H7 (cell line): ENCODE measurements at regions not wholly inside any gene's neighbourhood (a gene's known extent, or its start where the extent isn't known, plus 50 kb on each side); places are given as distances from the start of the nearest gene placed in this dataset.
A peak's percentile ranks its signal among the peaks of the same experiment; 100 is the strongest.
"Not testable (repeated sequence)": the region's sequence is repeated elsewhere in the genome, so short reads cannot be mapped to it uniquely, and the experiment has no call there.

Experiments
- DNase-seq: peaks from one replicate; pipeline ENCODE4 v3.0.0; 2012
- H3K27me3 ChIP-seq: 2 replicates; pipeline ENCODE4 v1.6.0; 2011; ENCODE audit warnings: mild to moderate bottlenecking, low read length; ENCODE audit not compliant: control insufficient read depth, insufficient read depth
- H3K36me3 ChIP-seq: replicated peaks from 2 replicates; pipeline ENCODE4 v1.5.1; 2011; ENCODE audit warnings: low read length; ENCODE audit not compliant: control insufficient read depth, insufficient read depth
- H3K4me3 ChIP-seq: 2 replicates; pipeline ENCODE4 v1.5.1; 2011; ENCODE audit warnings: low read depth, mild to moderate bottlenecking, control low read depth, low read length, moderate library complexity; ENCODE audit not compliant: insufficient read depth

DNA sequence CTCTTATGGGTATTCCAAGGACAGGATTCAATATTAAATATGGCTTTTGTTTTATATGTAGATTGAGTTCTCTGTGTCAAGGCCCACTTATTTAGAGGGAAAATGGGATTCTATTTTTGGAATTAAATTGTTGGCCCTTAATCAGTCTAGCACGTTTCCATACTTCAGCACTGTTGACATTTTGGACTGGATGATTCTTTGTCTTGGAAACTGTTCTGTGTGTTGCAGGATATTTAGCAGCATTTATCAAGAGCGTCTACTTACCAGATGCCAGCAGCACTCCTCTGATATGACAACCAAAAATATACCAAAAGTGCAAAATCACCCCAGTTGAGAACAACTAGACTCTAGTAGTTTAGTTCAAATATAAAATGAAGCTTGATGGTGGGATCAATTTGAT lies 1027.0 kb upstream of the COX7C start:
- Histone ChIP-seq H3K4me3 (no peak overlapping the region), H3K27me3 (no peaks in the 10 kb centered on the region), H3K36me3 (no peaks in the 10 kb centered on the region)
- DNase-seq = no peak

DNA sequence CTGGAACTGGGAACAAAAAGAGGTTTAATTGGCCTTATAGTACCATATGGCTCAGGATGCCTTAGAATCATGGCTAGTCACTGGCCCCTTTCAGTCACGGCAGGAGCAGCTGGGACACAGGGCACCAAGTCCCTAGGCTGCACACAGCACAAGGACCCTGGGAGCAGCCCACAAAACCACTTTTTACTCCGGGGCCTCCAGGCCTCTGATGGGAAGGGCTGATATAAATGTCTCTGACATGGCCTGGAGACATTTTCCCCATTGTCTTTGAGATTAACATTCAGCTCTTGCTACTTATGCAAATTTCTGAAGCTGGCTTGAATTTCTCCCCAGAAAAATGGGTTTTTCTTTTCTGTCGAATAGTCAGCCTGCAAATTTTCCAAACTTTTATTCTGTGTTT lies 1026.4 kb upstream of the COX7C start:
- no peak for DNase-seq
- no peak overlapping the region for H3K4me3 ChIP-seq
- no peaks in the 10 kb centered on the region for H3K27me3 ChIP-seq
- no peaks in the 10 kb centered on the region for H3K36me3 ChIP-seq

DNA sequence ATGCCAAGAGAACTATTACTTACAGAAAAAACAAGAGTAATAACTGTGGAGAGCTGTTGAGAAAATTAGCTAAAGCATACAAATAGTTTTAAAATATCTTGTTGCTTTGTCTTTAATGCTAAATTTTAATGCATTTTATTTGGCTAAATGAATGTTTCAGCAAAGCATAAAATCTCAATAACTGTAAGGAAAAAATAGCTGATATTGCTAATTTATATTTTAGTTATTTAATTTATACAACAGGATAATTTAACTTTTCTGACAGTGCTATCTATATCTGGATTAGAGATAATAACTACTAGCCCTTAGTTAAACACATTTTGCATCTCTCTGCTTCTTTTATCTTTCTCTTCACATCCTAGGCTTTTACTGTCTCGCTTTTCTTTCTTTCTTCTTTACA lies 1014.9 kb upstream of the COX7C start:
- no peak for DNase-seq
- Histone ChIP-seq H3K4me3 (no peak overlapping the region), H3K27me3 (no peaks in the 10 kb centered on the region), H3K36me3 (no peaks in the 10 kb centered on the region)

DNA sequence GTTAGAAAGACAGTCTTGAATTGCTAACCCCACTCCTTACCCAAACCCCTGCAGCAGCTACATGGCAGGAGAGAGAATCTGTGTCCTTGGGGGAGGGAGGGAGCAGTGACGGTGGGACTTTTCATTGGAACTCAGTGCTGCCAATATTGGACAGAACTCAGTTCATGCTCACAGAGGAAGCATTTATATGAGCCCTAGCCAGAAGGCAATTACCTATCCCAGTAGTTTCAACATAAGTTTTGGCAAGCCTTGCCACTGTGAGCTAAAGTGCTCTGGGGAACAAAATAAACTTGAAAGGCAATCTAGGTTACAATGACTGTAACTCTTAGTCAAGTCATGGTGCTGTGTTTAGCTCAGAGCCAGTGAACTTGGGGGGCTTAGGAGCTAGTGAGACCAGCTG lies 1013.4 kb upstream of the COX7C start:
- H3K27me3 ChIP-seq = no peaks in the 10 kb centered on the region
- no peak overlapping the region for H3K4me3 ChIP-seq
- no peaks in the 10 kb centered on the region for H3K36me3 ChIP-seq
- no peak for DNase-seq

DNA sequence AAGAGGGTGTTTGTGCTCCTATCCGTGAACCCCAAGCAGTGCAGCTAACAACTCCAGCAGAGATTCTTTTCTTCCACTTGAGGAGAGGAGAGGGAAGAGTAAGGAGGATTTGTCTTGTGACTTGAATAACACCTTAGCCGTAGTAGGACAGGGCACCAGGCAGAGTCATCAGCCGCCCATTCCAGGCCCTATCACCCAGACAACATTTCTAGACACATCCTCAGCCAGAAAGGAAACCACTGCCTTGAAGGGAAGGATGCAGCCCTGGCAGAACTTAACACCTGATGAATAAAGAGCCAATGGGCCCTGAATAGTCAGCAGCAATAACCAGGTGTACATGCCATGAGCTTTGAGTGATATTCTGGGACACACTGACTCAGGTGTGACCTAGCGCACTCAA lies 1013.0 kb upstream of the COX7C start:
- Histone ChIP-seq H3K4me3 (no peak overlapping the region), H3K27me3 (no peaks in the 10 kb centered on the region), H3K36me3 (no peaks in the 10 kb centered on the region)
- DNase-seq = no peak

DNA sequence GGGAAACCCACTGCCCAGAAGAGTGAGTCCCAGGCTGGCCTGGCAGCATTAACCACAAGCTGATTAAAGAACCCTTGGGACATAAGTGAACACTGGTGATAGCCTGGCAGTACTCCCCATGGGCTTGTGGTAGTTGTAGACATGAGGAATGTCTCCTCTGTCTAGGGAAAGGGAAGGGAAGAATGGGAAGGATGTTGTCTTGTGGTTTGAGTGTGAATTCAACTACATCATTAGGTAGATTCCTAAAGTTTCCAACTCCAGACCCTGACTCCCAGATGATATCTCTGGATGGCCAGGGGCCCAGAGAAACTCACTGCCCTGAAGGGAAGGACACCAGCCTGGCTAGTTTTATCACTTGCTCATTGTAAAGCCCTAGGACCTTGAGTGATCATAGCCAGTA lies 1012.4 kb upstream of the COX7C start:
- H3K4me3 ChIP-seq = no peak overlapping the region
- H3K36me3 ChIP-seq = no peaks in the 10 kb centered on the region
- no peak for DNase-seq
- H3K27me3 ChIP-seq = no peaks in the 10 kb centered on the region

DNA sequence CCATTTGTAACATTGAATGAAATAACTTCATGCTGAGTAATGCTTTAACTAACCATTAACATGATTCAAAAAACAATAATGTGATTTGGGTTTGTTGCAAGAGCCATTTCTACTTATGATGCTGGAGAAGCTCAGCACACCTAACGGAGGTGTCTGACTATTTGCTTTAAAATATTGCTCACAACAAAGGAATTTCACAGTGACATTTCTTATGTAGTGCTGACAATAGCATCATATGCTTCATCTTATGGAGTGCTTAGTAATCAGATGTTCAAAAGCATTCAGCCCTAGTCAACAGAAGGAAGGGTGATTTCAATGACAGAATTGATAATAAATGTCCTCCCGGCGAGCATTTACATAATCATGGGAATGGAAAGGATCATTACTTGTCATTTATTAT lies 1003.3 kb upstream of the COX7C start:
- no peak for DNase-seq
- no peak overlapping the region for H3K4me3 ChIP-seq
- no peaks in the 10 kb centered on the region for H3K27me3 ChIP-seq
- H3K36me3 ChIP-seq = no peaks in the 10 kb centered on the region

DNA sequence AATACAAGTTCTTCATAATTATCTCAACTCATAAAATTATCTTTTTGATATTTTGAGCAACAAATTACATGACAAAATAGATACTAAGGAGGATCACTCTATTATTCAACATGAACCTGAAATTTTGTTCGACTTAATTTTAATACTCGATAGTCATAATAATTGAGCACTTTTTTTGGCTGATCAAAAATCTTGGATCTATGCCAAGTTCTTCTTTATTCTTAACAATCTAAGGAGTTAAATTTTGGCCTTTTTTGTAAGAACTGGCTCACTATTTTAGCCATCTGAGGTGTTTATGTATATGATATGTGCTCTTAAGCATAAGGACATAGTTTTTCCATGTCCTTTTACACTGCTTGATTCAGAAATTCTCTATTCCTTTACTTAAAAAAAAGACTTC lies 996.1 kb upstream of the COX7C start:
- Histone ChIP-seq H3K4me3 (no peak overlapping the region), H3K36me3 (no peaks in the 10 kb centered on the region), H3K27me3 (no peaks in the 10 kb centered on the region)
- no peak for DNase-seq

DNA sequence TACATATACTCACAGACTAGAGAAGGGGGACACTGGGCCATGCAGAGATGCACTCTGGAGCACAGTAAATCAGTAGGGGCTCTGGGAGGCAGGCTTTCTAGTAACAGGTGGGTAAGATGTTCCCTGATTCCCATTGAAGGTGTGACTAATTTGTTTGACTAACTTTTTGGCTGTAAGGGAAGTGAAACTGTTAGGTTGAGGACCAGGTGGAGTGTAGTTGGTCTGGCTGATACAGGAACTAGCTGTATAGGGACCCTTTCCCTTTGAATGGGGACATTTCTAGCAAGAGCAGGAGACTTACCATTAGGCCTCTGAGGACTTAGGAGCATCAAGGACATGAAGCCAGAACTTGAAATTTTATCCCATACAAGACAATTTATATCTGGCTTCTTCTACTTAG lies 989.6 kb upstream of the COX7C start:
- H3K27me3 ChIP-seq = no peaks in the 10 kb centered on the region
- no peak for DNase-seq

DNA sequence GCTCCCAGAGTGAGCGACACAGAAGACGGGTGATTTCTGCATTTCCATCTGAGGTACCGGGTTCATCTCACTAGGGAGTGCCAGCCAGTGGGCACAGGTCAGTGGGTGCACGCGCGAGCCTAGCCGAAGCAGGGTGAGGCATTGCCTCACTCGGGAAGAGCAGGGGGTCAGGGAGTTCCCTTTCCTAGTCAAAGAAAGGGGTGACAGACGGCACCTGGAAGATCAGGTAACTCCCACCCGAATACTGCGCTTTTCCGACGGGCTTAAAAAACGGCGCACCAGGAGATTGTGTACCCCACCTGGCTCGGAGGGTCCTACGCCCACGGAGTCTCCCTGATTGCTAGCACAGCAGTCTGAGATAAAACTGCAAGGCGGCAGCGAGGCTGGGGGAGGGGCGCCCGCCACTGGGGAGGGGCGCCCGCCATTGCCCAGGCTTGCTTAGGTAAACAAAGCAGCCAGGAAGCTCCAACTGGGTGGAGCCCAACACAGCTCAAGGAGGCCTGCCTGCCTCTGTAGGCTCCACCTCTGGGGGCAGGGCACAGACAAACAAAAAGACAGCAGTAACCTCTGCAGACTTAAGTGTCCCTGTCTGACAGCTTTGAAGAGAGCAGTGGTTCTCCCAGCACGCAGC lies 979.1 kb upstream of the COX7C start:
- peak overlapping the region; percentile 49 for H3K4me3 ChIP-seq
- DNase-seq = not testable (repeated sequence)

More for the DNA sequence above, 989.6 kb upstream of the COX7C start:
- Histone ChIP-seq H3K4me3 (no peak overlapping the region), H3K36me3 (no peaks in the 10 kb centered on the region)

DNA sequence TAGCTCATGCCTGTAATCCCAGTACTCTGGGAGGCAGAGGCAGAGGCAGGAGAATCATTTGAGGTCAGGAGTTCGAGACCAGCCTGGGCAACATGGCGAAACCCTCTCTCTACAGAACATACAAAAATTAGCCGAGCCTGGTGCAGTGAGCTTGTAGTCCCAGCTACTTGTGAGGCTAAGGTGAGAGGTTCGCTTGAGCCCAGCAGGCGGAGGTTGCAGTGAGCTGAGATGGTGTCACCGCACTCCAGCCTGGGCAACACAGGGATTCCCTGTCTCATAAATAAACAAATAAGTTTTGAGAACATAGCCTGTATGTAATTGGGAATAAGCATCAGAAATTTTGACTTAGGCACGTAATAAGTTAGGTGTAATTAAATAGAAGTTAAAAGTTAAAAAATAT lies 971.7 kb upstream of the COX7C start:
- no peaks in the 10 kb centered on the region for H3K27me3 ChIP-seq
- no peaks in the 10 kb centered on the region for H3K36me3 ChIP-seq
- DNase-seq = no peak
- no peak overlapping the region for H3K4me3 ChIP-seq

More for the DNA sequence above, 979.1 kb upstream of the COX7C start:
- not testable (repeated sequence) for H3K36me3 ChIP-seq, H3K27me3 ChIP-seq

DNA sequence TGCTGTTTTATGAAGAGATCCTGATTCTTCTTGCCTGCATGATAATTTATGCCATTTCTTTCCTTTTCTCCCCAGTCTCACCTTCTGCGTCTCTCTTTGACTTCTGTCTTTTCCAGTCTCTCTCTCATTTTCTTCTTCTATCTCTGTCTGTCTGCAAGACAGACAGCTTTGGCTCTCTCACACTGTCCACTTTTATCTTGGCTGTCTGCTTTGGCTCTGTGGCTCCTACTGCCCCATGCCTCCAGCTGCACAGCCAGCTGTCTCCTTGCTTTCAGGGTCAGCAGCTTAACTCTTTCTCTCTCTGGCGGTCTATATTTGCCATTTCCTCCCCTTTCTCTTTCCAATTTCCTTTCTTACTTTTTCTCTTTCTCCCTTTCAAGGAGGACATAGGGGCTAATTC lies 971.1 kb upstream of the COX7C start:
- H3K4me3 ChIP-seq = peak overlapping the region; percentile 58; the same call in 1 of the 2 replicates
- no peaks in the 10 kb centered on the region for H3K27me3 ChIP-seq
- DNase-seq = no peak
- no peaks in the 10 kb centered on the region for H3K36me3 ChIP-seq

DNA sequence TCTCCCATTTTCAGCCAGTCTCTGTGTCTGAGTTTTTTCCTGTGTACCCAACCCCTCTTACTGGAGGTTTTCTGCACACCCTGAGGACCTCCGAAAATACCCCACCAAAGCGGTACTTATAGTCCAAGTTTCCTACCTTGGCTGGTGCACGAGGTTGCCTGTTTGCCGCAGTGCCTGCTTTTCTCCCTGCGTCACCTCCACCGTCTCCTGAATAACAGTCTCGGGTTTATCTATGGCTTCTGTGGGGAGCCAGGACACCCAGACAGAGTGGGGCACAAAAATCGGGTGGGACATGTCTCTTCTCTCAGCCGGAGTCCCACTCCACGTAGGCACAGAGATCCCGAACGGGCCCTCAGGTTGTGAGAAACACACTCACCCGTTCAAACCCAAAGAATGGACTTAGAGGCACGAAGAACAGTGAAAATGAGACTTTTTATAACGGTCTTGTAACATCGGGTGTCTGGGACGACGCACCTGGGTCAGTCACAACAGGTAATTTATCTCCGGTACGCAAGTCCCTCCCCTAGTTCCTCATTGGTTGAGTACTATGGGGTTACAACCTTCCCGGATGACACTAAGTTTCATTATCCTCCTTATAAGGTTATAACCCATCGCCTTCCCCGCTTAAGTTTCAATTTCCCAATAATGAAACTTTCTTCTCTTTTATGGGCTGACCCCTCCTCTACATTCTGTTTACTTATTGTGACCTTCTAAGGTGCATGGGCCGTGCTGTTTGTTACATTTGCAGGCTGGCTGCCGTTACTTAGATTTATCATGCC lies 970.2 kb upstream of the COX7C start:
- Histone ChIP-seq H3K4me3 (peak overlapping the region; percentile 58), H3K27me3 (no peaks in the 10 kb centered on the region), H3K36me3 (no peaks in the 10 kb centered on the region)
- no peak for DNase-seq

DNA sequence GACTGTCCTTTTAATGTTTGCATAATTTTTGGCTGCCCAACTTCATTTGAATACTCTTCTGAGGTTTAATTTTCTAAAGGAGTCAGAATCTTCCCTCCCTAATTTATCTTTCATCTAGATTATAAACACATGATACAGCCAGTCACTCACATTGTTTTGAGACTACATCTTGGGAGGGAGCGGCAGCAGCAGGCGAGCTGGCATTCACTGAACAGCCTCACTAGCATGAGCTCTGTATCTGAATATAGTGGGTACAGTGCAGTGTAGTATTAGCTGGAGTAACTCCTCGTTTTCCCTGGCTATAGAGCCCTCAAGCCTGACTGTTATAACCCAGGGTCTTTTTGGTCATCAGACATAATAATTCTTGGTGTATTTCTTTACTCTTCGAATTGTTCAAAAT lies 969.2 kb upstream of the COX7C start:
- Histone ChIP-seq H3K36me3 (no peaks in the 10 kb centered on the region), H3K27me3 (no peaks in the 10 kb centered on the region), H3K4me3 (no peak overlapping the region)
- DNase-seq = no peak

DNA sequence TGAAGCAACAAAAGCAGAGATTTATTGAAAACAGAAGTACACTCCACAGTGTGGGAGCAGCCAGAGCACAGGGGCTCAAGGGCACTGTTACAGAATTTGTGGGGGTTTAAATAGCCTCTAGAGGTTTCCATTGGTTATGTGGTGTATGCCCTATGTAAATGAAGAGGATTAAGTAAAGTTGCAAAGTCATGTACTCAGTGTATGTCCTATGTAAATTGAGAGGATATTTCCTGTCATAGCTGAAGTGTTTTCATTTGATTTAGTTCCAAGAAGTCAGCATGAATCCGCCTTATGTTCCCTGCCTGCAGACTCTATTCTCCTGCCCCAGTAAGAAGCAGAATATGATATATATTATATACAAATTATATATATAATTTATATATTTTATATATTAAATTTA lies 966.0 kb upstream of the COX7C start:
- H3K27me3 ChIP-seq = no peaks in the 10 kb centered on the region
- H3K4me3 ChIP-seq = no peak overlapping the region
- no peak for DNase-seq
- no peaks in the 10 kb centered on the region for H3K36me3 ChIP-seq
